Right cardiac atrium (tissue), 5 donors: ENCODE measurements at regions not wholly inside any gene's neighbourhood (a gene's known extent, or its start where the extent isn't known, plus 50 kb on each side); places are given as distances from the start of the nearest gene placed in this dataset.

Experiments
- ATAC-seq, 2 donors: fragments of 200-7000 bp; cut with Tn5 transposase; one replicate each; pipeline versions ENCODE4 v1.8.0 to v1.9.1; 2020; ENCODE audit warnings: moderate library complexity in 2 of 2, mild to moderate bottlenecking in 1 of 2
- DNase-seq, 3 donors: peaks; one replicate each; pipeline ENCODE4 v3.0.0-alpha.2; 2020
- H3K27ac ChIP-seq: one replicate; pipeline ENCODE4 v1.5.1; 2013; ENCODE audit warnings: mild to moderate bottlenecking, low read length, control low read depth, moderate library complexity
- H3K27me3 ChIP-seq: one replicate; pipeline ENCODE4 v1.6.1; 2013; ENCODE audit not compliant: control insufficient read depth, insufficient read depth
- H3K4me1 ChIP-seq: one replicate; pipeline ENCODE4 v1.6.1; 2013; ENCODE audit warnings: low read length; ENCODE audit not compliant: control insufficient read depth, insufficient read depth
- H3K4me3 ChIP-seq: one replicate; pipeline ENCODE4 v1.5.1; 2013; ENCODE audit warnings: low read length, control low read depth
- H3K9me3 ChIP-seq: one replicate; pipeline ENCODE4 v1.6.1; 2013; ENCODE audit warnings: low read length; ENCODE audit not compliant: control insufficient read depth
- WGBS: extraction: QIAGEN DNeasy Blood & Tissue Kit; methylation state at CpG from one replicate; pipeline ENCODE4 v1.1.7; 2013; 5-methylcytosine and 5-hydroxymethylcytosine counted together
- intact Hi-C, 4 donors: fragments of 100-400 bp; cut with DNase I; formaldehyde crosslinking; loops; one replicate each; pipeline versions ENCODE4 v1.11.0 to v1.14.0; 2022 to 2023
- donor health status: healthy with polysubstance abuse.
- donor health status: DM: no; HTN: yes; CAD: no.
- donor health status: DM: no; HTN: no; CAD: no.
- donor health status: DM: no; HTN: yes; CAD: no; lungs with severe emphysema.
- donor health status: DM: yes; HTN: yes; CAD: no.

- intact Hi-C loops, result loop anchor here in 1 of 4 donors (10.0 kb wide), 1 partner anchor 447 kb away; no protein-coding TSS in a partner anchor
- H3K4me3 ChIP-seq, result peak overlapping the region; percentile 27
- no peak overlapping the region for H3K27ac ChIP-seq
- ATAC-seq (peak; percentile 89), DNase-seq (peak; percentile 56 to 85 (median 77))
- 21% methylated on average over 18 of the region's 18 CpGs for WGBS
- H3K9me3 ChIP-seq, result no peaks in the 10 kb centered on the region
- peaks cover 3% of the 10 kb centered on the region for H3K4me1 ChIP-seq
- no peaks in the 10 kb centered on the region for H3K27me3 ChIP-seq
These were observed 103.2 kb upstream of the KIF26B start for GRCh38 chr1:245051349-245052221.

GRCh38 chr1:245046769-245047168, 108.0 kb upstream of the KIF26B start:
- H3K9me3 ChIP-seq, result no peaks in the 10 kb centered on the region
- ATAC-seq (no peak), DNase-seq (no peak)
- H3K4me1 ChIP-seq, result no peaks in the 10 kb centered on the region
- H3K27me3 ChIP-seq, result no peaks in the 10 kb centered on the region
- H3K4me3 ChIP-seq, result no peak overlapping the region
- no peak overlapping the region for H3K27ac ChIP-seq
- intact Hi-C loops, result loop anchor here in 3 of 4 donors (10.0 kb wide), 5 partner anchors 72 to 442 kb away; partner anchors contain the start of genes COX20 (in 1 of the 3) and HNRNPU (in 1 of the 3)
- 83% methylated on average over 11 of the region's 11 CpGs for WGBS

GRCh38 chr1:245046315-245046714, 108.5 kb upstream of the KIF26B start:
- Histone ChIP-seq H3K27ac (no peak overlapping the region), H3K27me3 (no peaks in the 10 kb centered on the region), H3K4me1 (no peaks in the 10 kb centered on the region), H3K4me3 (no peak overlapping the region), H3K9me3 (no peaks in the 10 kb centered on the region)
- DNase-seq (no peak), ATAC-seq (no peak)
- intact Hi-C loops, result loop anchor here in 3 of 4 donors (10.0 kb wide), 5 partner anchors 72 to 442 kb away; partner anchors contain the start of genes COX20 (in 1 of the 3) and HNRNPU (in 1 of the 3)
- WGBS, result 93% methylated on average over 9 of the region's 9 CpGs

GRCh38 chr1:245045087-245045881, 109.5 kb upstream of the KIF26B start:
- ATAC-seq (peak in 1 of 2 donors; percentile 57), DNase-seq (peak in 1 of 3 donors; percentile 73)
- Histone ChIP-seq H3K4me3 (no peak overlapping the region), H3K27ac (peak overlapping the region; percentile 38), H3K27me3 (no peaks in the 10 kb centered on the region), H3K4me1 (no peaks in the 10 kb centered on the region), H3K9me3 (no peaks in the 10 kb centered on the region)
- intact Hi-C loops, result loop anchor here in 3 of 4 donors (10.0 kb wide), 5 partner anchors 70 to 440 kb away; partner anchors contain the start of genes COX20 (in 1 of the 3) and HNRNPU (in 1 of the 3)
- 63% methylated on average over 9 of the region's 9 CpGs for WGBS

GRCh38 chr1:245043611-245043940, 111.2 kb upstream of the KIF26B start:
- 65% methylated on average over 6 of the region's 6 CpGs for WGBS
- Histone ChIP-seq H3K9me3 (no peaks in the 10 kb centered on the region), H3K27me3 (no peaks in the 10 kb centered on the region), H3K27ac (peak overlapping the region; percentile 36), H3K4me1 (no peaks in the 10 kb centered on the region), H3K4me3 (no peak overlapping the region)
- intact Hi-C loops, result loop anchor here (5.0 to 10.0 kb wide), 7 partner anchors 69 to 439 kb away; partner anchors contain the start of genes HNRNPU (in 2 of the 4) and COX20 (in 1 of the 4)
- peak in 1 of 3 donors; percentile 59 for DNase-seq
- peak in 1 of 2 donors; percentile 40 for ATAC-seq

- ATAC-seq (no peak), DNase-seq (no peak)
- Histone ChIP-seq H3K4me1 (no peaks in the 10 kb centered on the region), H3K4me3 (no peak overlapping the region), H3K9me3 (no peaks in the 10 kb centered on the region), H3K27me3 (no peaks in the 10 kb centered on the region), H3K27ac (no peak overlapping the region)
- intact Hi-C loops, result loop anchor here (5.0 to 10.0 kb wide), 7 partner anchors 66 to 436 kb away; partner anchors contain the start of genes HNRNPU (in 2 of the 4) and COX20 (in 1 of the 4)
- WGBS, result 67% methylated on average over 9 of the region's 9 CpGs
These were observed 113.6 kb upstream of the KIF26B start for GRCh38 chr1:245041058-245041698.

- H3K27me3 ChIP-seq, result no peaks in the 10 kb centered on the region
- 91% methylated on average over 3 of the region's 3 CpGs for WGBS
- ATAC-seq (no peak), DNase-seq (no peak)
- no peaks in the 10 kb centered on the region for H3K9me3 ChIP-seq
- H3K27ac ChIP-seq, result no peak overlapping the region
- no peaks in the 10 kb centered on the region for H3K4me1 ChIP-seq
- no peak overlapping the region for H3K4me3 ChIP-seq
- intact Hi-C loops, result loop anchor here in 1 of 4 donors (10.0 kb wide), 1 partner anchor 174 kb away; the partner anchor contains the start of gene HNRNPU
These were observed 115.6 kb upstream of the KIF26B start for GRCh38 chr1:245039196-245039595.

- no peak overlapping the region for H3K4me3 ChIP-seq
- no peak overlapping the region for H3K27ac ChIP-seq
- WGBS, result 96% methylated on average over 1 of the region's 1 CpG
- no peaks in the 10 kb centered on the region for H3K9me3 ChIP-seq
- ATAC-seq (no peak), DNase-seq (no peak)
- no peaks in the 10 kb centered on the region for H3K4me1 ChIP-seq
- intact Hi-C loops, result loop anchor here in 1 of 4 donors (10.0 kb wide), 1 partner anchor 171 kb away; the partner anchor contains the start of gene HNRNPU
- H3K27me3 ChIP-seq, result no peaks in the 10 kb centered on the region
These were observed 118.7 kb upstream of the KIF26B start for GRCh38 chr1:245036102-245036501.

- no peaks in the 10 kb centered on the region for H3K27me3 ChIP-seq
- intact Hi-C loops, result loop anchor here in 1 of 4 donors (10.0 kb wide), 1 partner anchor 166 kb away; the partner anchor contains the start of gene HNRNPU
These were observed 123.7 kb upstream of the KIF26B start for GRCh38 chr1:245031041-245031440.

GRCh38 chr1:245026247-245026646, 128.5 kb upstream of the KIF26B start:
- no peak overlapping the region for H3K4me3 ChIP-seq
- no peak for ATAC-seq
- 55% methylated on average over 3 of the region's 3 CpGs for WGBS
- no peak overlapping the region for H3K27ac ChIP-seq
- no peak for DNase-seq
- intact Hi-C loops, result no loop called here
- H3K27me3 ChIP-seq, result no peaks in the 10 kb centered on the region
- no peaks in the 10 kb centered on the region for H3K9me3 ChIP-seq
- no peaks in the 10 kb centered on the region for H3K4me1 ChIP-seq

More at GRCh38 chr1:245031041-245031440, 123.7 kb upstream of the KIF26B start:
- Histone ChIP-seq H3K27ac (no peak overlapping the region), H3K4me3 (no peak overlapping the region), H3K4me1 (no peaks in the 10 kb centered on the region), H3K9me3 (no peaks in the 10 kb centered on the region)
- WGBS, result 87% methylated on average over 3 of the region's 3 CpGs
- DNase-seq (no peak), ATAC-seq (no peak)
